GM12875 (cell line): ENCODE measurements at regions not wholly inside any gene's neighbourhood (a gene's known extent, or its start where the extent isn't known, plus 50 kb on each side); places are given as distances from the start of the nearest gene placed in this dataset.

Experiments used
- H3K4me3 ChIP-seq: one replicate; pipeline ENCODE4 v1.5.1; 2011; ENCODE audit warnings: low read depth, low read length, control low read depth
- CTCF ChIP-seq: IDR thresholded peaks from 2 replicates; pipeline ENCODE4 v1.5.1; 2011; ENCODE audit warnings: low read depth, mild to moderate bottlenecking, control low read depth, inconsistent platforms, low read length, moderate library complexity, borderline replicate concordance; ENCODE audit not compliant: insufficient read depth

- TF ChIP-seq CTCF: no peak
- H3K4me3 ChIP-seq: no peak overlapping the region
Observed at GRCh38 chr6:170190046-170190445, 100.8 kb downstream of the DLL1 start.

GRCh38 chr6:170189236-170189635 is 101.6 kb downstream of the DLL1 start:
- H3K4me3 ChIP-seq: no peak overlapping the region
- no peak for TF ChIP-seq CTCF

GRCh38 chr6:170188571-170189001 is 102.3 kb downstream of the DLL1 start:
- no peak for TF ChIP-seq CTCF
- no peak overlapping the region for H3K4me3 ChIP-seq

- no peak overlapping the region for H3K4me3 ChIP-seq
- TF ChIP-seq CTCF: no peak
Observed at GRCh38 chr6:170187669-170188566, 103.0 kb downstream of the DLL1 start.

GRCh38 chr6:170186941-170187668 is 103.8 kb downstream of the DLL1 start:
- no peak for TF ChIP-seq CTCF
- H3K4me3 ChIP-seq: no peak overlapping the region

- no peak overlapping the region for H3K4me3 ChIP-seq
- TF ChIP-seq CTCF: no peak
Observed at GRCh38 chr6:170186006-170186935, 104.6 kb downstream of the DLL1 start.
